GM21717 (cell line): ENCODE measurements at regions not wholly inside any gene's neighbourhood (a gene's known extent, or its start where the extent isn't known, plus 50 kb on each side); places are given as distances from the start of the nearest gene placed in this dataset.

Source experiments
- ATAC-seq: cut with Tn5 transposase; IDR thresholded peaks from one replicate; pipeline ENCODE4 v1.9.1; 2021; ENCODE audit warnings: mild to moderate bottlenecking, moderate library complexity; ENCODE audit not compliant: unreplicated experiment

- no peak for ATAC-seq
These were observed 58.1 kb upstream of the UBL3 start for GRCh38 chr13:29908416-29909080.

GRCh38 chr13:29907670-29908069 is 57.3 kb upstream of the UBL3 start:
- no peak for ATAC-seq

- ATAC-seq = no peak
These were observed 56.1 kb upstream of the UBL3 start for GRCh38 chr13:29906432-29907011.

GRCh38 chr13:29905845-29906244 is 55.4 kb upstream of the UBL3 start:
- ATAC-seq = no peak

GRCh38 chr13:29903996-29904395 is 53.6 kb upstream of the UBL3 start:
- no peak for ATAC-seq

- ATAC-seq = no peak
These were observed 53.1 kb upstream of the UBL3 start for GRCh38 chr13:29903543-29903942.

- no peak for ATAC-seq
These were observed 52.4 kb upstream of the UBL3 start for GRCh38 chr13:29902632-29903305.

GRCh38 chr13:29901710-29902631 is 51.6 kb upstream of the UBL3 start:
- no peak for ATAC-seq
